ENCODE measurements at regions not wholly inside any gene's neighbourhood (a gene's known extent, or its start where the extent isn't known, plus 50 kb on each side); places are given as distances from the start of the nearest gene placed in this dataset.
A peak's percentile ranks its signal among the peaks of the same experiment; 100 is the strongest.

DNA sequence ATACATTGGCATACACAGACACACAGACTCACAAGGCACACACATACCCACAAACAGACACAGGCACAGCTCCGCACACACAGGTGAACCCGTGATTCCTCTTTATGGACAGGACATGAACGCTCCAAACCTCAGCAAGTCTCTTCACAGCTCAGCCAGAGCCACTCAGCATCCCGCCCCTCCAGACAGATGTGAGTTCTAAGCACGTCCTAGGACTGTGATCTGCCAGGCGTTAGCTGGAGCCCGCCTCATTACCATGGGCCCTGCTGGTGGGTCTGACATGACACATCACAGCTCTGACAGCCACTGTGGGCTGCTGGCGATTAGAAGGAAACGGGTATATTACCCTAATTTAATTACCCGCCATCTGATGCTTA lies 176.7 kb upstream of the PPP2R2D start:
- H3K4me3 ChIP-seq = no peak overlapping the region
- no peak overlapping the region for H3K27ac ChIP-seq
- WGBS = 69% methylated on average over 10 of the region's 10 CpGs
- no peaks in the 10 kb centered on the region for H3K9me3 ChIP-seq
- H3K36me3 ChIP-seq = no peaks in the 10 kb centered on the region
- peak in 1 of 2 donors; percentile 13 for DNase-seq (ENCODE audit: low spot score in 2 of 2)
- TF ChIP-seq, protein P1, sequence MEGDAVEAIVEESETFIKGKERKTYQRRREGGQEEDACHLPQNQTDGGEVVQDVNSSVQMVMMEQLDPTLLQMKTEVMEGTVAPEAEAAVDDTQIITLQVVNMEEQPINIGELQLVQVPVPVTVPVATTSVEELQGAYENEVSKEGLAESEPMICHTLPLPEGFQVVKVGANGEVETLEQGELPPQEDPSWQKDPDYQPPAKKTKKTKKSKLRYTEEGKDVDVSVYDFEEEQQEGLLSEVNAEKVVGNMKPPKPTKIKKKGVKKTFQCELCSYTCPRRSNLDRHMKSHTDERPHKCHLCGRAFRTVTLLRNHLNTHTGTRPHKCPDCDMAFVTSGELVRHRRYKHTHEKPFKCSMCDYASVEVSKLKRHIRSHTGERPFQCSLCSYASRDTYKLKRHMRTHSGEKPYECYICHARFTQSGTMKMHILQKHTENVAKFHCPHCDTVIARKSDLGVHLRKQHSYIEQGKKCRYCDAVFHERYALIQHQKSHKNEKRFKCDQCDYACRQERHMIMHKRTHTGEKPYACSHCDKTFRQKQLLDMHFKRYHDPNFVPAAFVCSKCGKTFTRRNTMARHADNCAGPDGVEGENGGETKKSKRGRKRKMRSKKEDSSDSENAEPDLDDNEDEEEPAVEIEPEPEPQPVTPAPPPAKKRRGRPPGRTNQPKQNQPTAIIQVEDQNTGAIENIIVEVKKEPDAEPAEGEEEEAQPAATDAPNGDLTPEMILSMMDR (IDR thresholded peaks at IDR 0.05) = no peak
- TF ChIP-seq POLR2AphosphoS5 (IDR thresholded peaks at IDR 0.05) = no peak
- TF ChIP-seq POLR2A (IDR thresholded peaks at IDR 0.05) = no peak
- no peak for TF ChIP-seq EP300 (IDR thresholded peaks at IDR 0.05)
- H3K4me1 ChIP-seq = peaks cover 14% of the 10 kb centered on the region
- H3K27me3 ChIP-seq = peaks cover 11% of the 10 kb centered on the region

DNA sequence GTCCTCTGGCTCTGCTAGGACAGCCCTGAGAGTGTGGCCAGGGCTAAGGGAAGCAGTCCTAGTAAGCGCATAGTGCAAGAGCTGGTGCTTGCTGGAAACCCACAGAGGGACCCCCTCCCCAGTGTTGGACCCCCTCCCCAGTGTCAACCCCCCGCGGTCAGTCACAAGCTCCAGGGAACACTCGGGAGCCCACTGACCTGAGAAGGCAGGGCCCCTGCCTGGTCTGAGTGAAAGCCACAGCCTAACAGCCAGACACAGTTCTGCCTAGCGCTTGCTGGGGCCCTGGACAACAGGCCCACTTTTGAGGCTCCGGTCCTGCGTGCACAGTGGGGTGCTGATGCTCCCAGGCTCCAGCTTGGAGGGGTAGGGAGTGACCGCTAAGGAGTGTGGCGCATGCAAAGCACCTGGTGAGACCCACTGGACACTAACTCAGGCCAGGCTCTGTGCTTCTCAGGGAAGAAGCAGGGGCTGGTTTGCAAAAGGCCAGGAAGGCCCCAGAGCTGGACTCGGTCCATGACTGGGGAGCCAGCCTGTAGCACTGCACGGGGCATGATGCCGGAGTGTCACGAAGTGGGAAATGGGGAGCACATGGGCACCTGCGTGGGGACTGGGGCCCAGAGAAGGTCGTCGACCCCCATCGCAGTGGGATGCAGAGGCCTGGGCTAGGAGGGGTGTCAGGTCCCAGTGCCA lies 175.8 kb upstream of the PPP2R2D start:
- H3K4me3 ChIP-seq = no peak overlapping the region
- TF ChIP-seq EP300 (IDR thresholded peaks at IDR 0.05) (no peak), POLR2A (IDR thresholded peaks at IDR 0.05) (no peak), POLR2AphosphoS5 (IDR thresholded peaks at IDR 0.05) (no peak)
- TF ChIP-seq, protein P1 (IDR thresholded peaks at IDR 0.05) = no peak
- H3K27ac ChIP-seq = no peak overlapping the region
- no peaks in the 10 kb centered on the region for H3K36me3 ChIP-seq
- WGBS = 84% methylated on average over 9 of the region's 17 CpGs
- DNase-seq (ENCODE audit: low spot score in 2 of 2) = peak; percentile 45 to 58
- peaks cover 11% of the 10 kb centered on the region for H3K27me3 ChIP-seq
- peaks cover 14% of the 10 kb centered on the region for H3K4me1 ChIP-seq
- H3K9me3 ChIP-seq = no peaks in the 10 kb centered on the region

DNA sequence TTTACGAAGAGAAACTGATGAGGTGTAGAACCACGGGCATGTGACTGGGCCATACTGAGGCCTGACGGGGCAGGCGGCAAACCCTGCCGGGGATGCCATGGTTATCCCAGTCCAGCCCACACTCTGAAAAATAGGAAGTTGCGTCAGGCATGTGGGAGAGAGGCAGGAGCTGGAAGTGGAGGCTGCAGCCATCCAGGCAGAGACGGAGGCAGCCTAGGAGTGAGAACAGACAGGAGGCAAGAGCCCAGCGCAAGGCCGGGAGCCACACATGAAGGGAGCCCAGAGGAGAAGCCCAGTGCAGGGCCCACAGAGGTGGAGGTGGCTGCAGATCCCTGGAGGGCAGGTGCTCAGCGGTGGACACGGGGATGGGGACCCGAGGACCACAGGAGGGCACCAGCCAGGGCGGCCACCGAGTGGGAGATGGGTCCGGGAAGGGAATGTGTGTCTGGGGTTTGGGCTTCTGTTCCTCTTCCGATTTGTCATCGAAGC lies 175.2 kb upstream of the PPP2R2D start:
- WGBS = 92% methylated on average over 17 of the region's 17 CpGs
- no peaks in the 10 kb centered on the region for H3K36me3 ChIP-seq
- TF ChIP-seq, protein P1 (IDR thresholded peaks at IDR 0.05) = no peak
- no peak for TF ChIP-seq EP300 (IDR thresholded peaks at IDR 0.05)
- TF ChIP-seq POLR2AphosphoS5 (IDR thresholded peaks at IDR 0.05) = no peak
- TF ChIP-seq POLR2A (IDR thresholded peaks at IDR 0.05) = no peak
- H3K27me3 ChIP-seq = peaks cover 11% of the 10 kb centered on the region
- peak; percentile 36 to 69 for DNase-seq (ENCODE audit: low spot score in 2 of 2)
- no peaks in the 10 kb centered on the region for H3K9me3 ChIP-seq
- no peak overlapping the region for H3K27ac ChIP-seq
- H3K4me3 ChIP-seq = no peak overlapping the region
- peaks cover 14% of the 10 kb centered on the region for H3K4me1 ChIP-seq

DNA sequence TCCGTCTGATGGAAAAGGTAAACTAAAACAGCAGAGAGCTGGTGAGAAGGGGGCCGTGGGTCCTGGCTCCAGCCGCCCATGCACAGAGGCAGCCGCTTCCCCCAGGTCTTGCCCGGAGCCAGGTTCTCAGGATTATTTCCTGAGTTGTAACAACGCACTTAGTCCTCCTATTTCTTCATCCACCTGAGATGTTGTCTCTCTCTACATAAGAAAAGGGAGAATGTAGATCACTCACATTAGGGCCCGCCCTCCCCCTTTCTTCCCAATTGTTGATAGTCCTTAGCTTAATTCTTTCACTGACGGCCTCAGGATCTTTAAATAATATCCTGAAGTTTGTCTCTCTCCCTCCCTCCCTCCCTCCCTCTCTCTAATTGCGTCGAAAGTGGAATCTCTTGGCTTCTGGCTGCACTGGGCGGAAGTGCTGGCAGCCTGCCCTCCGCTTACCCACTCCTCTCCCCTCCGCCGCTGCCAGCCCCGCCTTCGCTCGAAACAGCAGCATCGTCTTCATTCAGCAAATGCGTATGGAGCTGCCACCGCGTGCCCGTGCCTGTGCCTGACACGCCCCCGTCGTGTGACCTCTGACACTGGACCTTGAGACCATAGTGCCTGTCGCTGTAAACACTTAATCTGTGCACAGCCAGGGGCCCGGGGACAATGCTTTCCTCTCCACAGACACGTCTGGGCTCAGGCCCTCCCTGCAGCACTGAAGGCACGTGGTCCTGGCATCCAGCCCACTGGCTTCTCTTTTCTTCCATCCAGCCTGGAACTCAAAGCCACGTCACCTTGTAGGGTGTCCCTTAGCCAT lies 174.5 kb upstream of the PPP2R2D start:
- Histone ChIP-seq H3K36me3 (no peaks in the 10 kb centered on the region), H3K4me3 (peak overlapping the region; percentile 8), H3K27me3 (peaks cover 11% of the 10 kb centered on the region), H3K9me3 (no peaks in the 10 kb centered on the region), H3K4me1 (peaks cover 14% of the 10 kb centered on the region), H3K27ac (no peak overlapping the region)
- TF ChIP-seq EP300 (IDR thresholded peaks at IDR 0.05) = no peak
- no peak for TF ChIP-seq POLR2AphosphoS5 (IDR thresholded peaks at IDR 0.05)
- TF ChIP-seq, protein P1 (IDR thresholded peaks at IDR 0.05) = no peak
- TF ChIP-seq POLR2A (IDR thresholded peaks at IDR 0.05) = no peak
- 16% methylated on average over 26 of the region's 30 CpGs for WGBS
- peak; percentile 50 to 80 for DNase-seq (ENCODE audit: low spot score in 2 of 2)

DNA sequence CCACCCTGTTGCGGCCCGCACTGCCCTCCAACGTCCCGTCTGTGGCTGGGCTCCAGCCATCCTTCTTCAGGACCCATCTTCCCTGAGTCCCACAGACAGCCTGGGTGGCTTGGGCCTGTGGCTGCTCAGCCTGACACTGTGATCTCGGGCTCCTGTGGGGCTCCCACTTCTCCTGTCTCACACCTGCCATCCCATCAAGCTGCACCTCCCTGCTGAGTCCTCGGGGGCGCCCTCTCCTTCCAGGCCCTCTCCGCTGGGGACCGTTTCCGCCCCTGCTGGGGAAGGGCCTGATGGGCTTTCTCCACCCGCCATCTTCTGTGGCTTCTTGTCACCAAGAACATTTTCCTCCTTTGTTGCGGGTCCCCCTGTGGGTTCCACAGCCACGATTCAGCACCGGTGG lies 173.8 kb upstream of the PPP2R2D start:
- Histone ChIP-seq H3K27me3 (peaks cover 11% of the 10 kb centered on the region), H3K9me3 (no peaks in the 10 kb centered on the region), H3K4me1 (peaks cover 14% of the 10 kb centered on the region), H3K27ac (no peak overlapping the region), H3K4me3 (no peak overlapping the region), H3K36me3 (no peaks in the 10 kb centered on the region)
- TF ChIP-seq POLR2A (IDR thresholded peaks at IDR 0.05) (no peak), EP300 (IDR thresholded peaks at IDR 0.05) (no peak)
- TF ChIP-seq, protein P1 (IDR thresholded peaks at IDR 0.05) = no peak
- 70% methylated on average over 14 of the region's 14 CpGs for WGBS
- peak; percentile 20 to 75 for DNase-seq (ENCODE audit: low spot score in 2 of 2)

All from suprapubic skin (tissue), 4 donors.